ENCODE measurements at regions not wholly inside any gene's neighbourhood (a gene's known extent, or its start where the extent isn't known, plus 50 kb on each side); places are given as distances from the start of the nearest gene placed in this dataset.
"Not testable (repeated sequence)": the region's sequence is repeated elsewhere in the genome, so short reads cannot be mapped to it uniquely, and the experiment has no call there.

DNA sequence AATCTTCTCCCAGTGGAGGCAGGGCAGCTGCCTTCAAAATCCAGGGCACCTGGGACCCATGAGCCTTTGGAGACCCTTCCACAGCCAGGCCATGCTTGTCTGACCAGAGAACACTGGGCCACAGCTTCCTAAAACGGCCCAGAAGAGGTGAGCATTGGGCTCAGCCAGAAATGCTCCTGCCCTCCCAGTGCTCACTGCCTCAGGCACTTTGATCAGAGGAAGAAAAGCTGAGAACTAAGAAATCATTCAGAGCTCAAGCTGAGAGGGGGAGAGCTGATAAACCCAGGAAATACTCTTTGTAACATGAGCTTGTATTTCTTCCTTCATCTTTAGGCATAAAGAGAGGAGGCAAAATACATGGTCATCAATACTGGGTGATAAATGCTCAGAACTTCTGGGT, 365.5 kb upstream of the KLHL29 start:
- DNase-seq = no peak

DNA sequence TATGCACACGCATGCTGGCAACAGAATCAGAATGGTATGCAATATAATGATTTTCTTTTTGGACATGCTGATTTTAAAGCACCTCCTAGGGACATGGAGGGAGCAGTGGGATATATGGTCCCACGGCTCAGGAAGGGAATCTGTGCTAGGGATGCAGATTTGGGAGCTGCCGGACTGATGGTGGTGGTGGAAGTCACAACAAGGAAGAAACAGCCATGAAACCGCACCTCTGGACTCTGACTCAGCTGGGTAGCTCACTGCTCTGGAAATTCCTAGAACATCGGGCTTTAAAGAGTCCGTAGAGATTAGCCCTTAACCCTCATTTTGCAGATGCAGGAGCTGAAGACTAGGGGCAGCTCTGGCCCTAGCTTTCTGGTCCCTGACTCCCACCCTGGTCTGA, 364.3 kb upstream of the KLHL29 start:
- DNase-seq = no peak

- DNase-seq = no peak
These were observed 363.5 kb upstream of the KLHL29 start for GRCh38 chr2:23021311-23022120.

DNA sequence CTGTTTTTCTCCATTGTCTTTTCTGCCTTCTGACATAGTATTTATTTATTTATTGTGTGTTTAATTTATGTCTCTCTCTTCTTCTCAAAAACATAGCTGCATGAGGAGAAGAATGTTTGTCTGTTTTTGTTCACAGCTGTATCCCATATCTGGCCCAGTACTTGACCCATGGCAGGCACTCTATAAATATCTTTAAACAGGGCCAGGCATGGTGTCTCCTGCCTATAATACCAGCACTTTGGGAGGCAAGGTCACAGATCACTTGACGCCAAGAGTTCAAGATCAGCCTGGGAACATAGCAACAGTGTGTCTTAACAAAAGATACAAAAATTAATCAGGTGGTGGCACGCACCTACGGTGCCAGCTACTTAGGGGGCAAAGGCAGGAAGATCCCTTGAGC, 361.3 kb upstream of the KLHL29 start:
- DNase-seq = no peak

GRCh38 chr2:23026671-23027070, 358.3 kb upstream of the KLHL29 start:
- DNase-seq = no peak

DNA sequence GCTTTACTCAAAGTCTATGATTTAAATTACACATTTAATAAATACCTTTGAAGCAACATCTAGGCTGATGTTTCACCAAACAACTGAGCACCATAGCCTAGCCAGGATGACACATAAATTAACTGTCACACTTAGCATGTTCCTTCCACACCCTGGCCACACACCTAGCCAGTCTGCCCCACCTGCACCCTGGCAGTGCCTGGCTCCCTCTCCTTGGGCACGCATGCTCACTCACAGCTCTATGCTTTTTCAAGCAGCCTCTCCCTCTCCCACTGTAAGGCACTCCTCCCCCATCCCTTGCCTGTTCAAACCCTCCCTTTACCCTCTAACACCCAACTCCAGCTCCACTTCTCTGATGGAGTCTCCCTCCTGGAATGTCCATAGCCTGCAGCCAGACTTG, 357.6 kb upstream of the KLHL29 start:
- DNase-seq = no peak

GRCh38 chr2:23028106-23028505, 356.9 kb upstream of the KLHL29 start:
- DNase-seq = no peak

GRCh38 chr2:23029111-23029510, 355.9 kb upstream of the KLHL29 start:
- no peak for DNase-seq

DNA sequence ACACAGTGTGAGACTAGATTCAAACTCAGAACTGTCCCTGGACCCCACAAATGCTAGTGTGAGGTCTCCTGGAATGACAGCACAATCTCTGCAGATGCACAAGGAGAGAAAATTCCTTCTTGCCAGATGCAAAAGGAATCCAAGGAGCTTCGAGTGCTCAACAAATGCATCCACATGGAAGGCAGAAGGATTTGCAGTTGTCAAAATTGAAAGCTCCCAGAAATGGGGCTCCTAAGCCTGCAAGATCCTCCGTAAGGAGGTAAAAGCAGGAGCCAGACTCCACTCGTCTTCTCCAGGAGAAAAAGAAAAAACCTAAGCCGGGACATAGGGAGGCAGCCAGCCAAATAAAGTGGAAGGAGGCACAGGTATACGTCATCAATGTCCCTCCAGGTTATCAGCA, 355.0 kb upstream of the KLHL29 start:
- DNase-seq = no peak

- no peak for DNase-seq
These were observed 350.0 kb upstream of the KLHL29 start for GRCh38 chr2:23034996-23035395.

DNA sequence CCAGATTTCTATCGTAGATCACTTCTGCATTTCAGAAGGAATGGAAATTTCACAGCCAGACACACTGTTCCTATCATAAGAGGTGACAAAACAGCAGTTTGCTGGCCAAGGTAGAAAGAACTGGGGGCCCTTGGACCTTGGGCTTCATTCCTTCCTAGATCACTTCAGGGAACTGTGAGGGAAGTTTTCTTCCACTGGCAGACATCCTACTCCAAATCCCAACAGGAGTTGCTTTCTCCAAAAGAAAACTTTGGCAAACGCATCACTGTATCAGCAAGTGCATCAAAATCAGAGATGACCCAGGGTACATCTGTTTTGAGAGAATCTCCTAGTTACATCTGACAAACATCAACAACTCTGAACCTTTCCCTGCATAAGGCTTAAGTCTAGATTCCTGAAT, 348.4 kb upstream of the KLHL29 start:
- no peak for DNase-seq

GRCh38 chr2:23037596-23037995, 347.4 kb upstream of the KLHL29 start:
- DNase-seq = no peak

GRCh38 chr2:23041443-23041842, 343.5 kb upstream of the KLHL29 start:
- DNase-seq = no peak

GRCh38 chr2:23042216-23042906, 342.6 kb upstream of the KLHL29 start:
- DNase-seq = no peak

- no peak for DNase-seq
These were observed 334.6 kb upstream of the KLHL29 start for GRCh38 chr2:23050388-23050787.

DNA sequence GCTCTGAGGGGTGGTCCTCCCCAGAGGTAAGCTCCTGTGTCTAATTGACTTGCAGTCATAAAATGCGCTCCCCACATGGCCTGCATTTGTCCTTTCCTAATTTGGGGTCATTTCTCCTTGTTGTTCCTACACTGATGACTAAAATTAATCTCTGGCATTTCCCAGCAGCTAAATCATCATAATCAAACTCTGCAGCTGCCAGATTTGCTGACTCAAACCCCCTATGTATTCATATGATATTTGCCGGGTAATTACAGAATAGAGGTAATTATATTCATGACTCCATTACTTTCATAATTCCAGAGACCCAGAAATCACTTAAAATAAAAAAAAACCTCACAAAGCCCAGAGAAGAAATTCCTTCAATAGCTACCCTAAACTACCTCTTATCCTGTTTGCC, 331.4 kb upstream of the KLHL29 start:
- no peak for DNase-seq

- DNase-seq = no peak
These were observed 329.7 kb upstream of the KLHL29 start for GRCh38 chr2:23055251-23055650.

DNA sequence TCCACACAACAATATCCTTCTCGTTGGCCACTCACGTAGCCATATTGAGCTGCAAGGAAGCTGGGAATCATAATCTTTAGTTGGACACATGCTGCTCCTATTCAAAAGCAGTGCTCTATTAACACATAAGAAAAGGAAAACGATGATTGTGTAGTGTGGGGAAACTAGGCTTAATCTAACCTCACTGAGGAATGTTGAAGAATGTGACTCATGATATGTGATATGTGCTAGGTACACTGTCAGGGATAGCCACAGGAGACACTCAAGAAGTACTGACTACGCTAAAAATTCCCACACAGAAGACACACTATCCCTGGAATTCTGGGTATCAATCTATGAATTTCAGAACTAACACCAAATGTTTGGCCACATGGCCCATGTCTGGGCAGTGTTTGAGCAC, 328.1 kb upstream of the KLHL29 start:
- not testable (repeated sequence) for DNase-seq

DNA sequence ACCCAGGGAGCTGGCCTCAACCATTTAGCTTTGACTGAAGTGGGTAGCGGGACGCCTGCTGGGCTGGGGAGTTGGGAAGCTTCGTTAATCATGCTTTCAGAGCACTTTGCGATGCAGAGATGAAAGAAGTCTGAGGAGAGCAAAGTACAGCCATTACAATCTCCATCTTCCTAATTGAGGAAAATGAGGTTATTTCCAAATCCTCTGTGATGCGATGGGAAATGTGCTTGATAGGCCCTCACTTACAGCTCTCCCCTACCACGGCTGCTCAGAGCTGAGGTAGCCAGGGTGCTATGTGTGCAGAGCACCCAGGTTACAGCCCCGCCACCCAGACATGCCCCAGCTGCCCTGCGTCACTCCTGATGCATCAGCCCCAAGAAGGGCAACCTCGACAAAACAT, 326.5 kb upstream of the KLHL29 start:
- no peak for DNase-seq

DNA sequence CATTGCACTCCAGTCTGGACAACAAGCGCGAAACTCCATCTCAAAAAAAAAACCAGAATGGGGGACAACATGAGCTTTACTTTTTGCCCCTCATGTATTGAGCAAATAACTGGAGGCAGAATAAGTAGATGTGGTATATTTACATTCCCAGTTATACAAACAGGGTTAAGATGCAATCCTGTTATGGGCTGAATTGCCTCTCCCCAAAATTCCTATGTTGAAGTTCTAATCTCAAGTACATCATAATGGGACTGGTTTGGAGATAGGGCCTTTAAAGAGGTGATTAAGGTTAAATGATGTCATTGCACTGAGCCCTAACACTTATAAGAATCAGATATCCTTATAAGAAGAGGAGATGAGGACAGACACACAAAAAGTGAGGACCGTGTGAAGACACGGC, 319.8 kb upstream of the KLHL29 start:
- DNase-seq = no peak

GRCh38 chr2:23065936-23066335, 319.0 kb upstream of the KLHL29 start:
- no peak for DNase-seq

- DNase-seq = no peak
These were observed 318.3 kb upstream of the KLHL29 start for GRCh38 chr2:23066686-23067085.

- no peak for DNase-seq
These were observed 315.8 kb upstream of the KLHL29 start for GRCh38 chr2:23069156-23069555.

- no peak for DNase-seq
These were observed 315.1 kb upstream of the KLHL29 start for GRCh38 chr2:23069923-23070322.

GRCh38 chr2:23073056-23073455, 311.9 kb upstream of the KLHL29 start:
- no peak for DNase-seq
